SK-N-SH treated with all-trans-retinoic acid at 6 μM for 48 hours (cell line): ENCODE measurements at regions not wholly inside any gene's neighbourhood (a gene's known extent, or its start where the extent isn't known, plus 50 kb on each side); places are given as distances from the start of the nearest gene placed in this dataset.

Experiments used
- ARNTL ChIP-seq: fragments of 450-650 bp; formaldehyde crosslinking; IDR thresholded peaks from 2 replicates; pipeline ENCODE4 v1.5.0; 2020; ENCODE audit warnings: low read depth, mild to moderate bottlenecking, moderate library complexity, borderline replicate concordance
- ESRRG ChIP-seq: fragments of 250-450 bp; sonication (Bioruptor Pico); IDR thresholded peaks from 2 replicates; pipeline ENCODE4 v1.6.1; 2021; ENCODE audit warnings: mild to moderate bottlenecking
- RARB ChIP-seq: fragments of 250-450 bp; sonication (Bioruptor Pico); IDR thresholded peaks from 2 replicates; pipeline ENCODE4 v1.8.0; 2021; ENCODE audit warnings: mild to moderate bottlenecking, moderate library complexity
- TOX ChIP-seq: fragments of 250-450 bp; sonication (Bioruptor Pico); IDR thresholded peaks from 2 replicates; pipeline ENCODE4 v1.8.0; 2021; ENCODE audit warnings: mild to moderate bottlenecking, moderate library complexity, borderline replicate concordance
- ZFP30 ChIP-seq: fragments of 450-650 bp; formaldehyde crosslinking; IDR thresholded peaks from 2 replicates; pipeline ENCODE4 v1.5.0; 2022; ENCODE audit warnings: mild to moderate bottlenecking, moderate library complexity
- ZNF8 ChIP-seq: fragments of 450-650 bp; formaldehyde crosslinking; IDR thresholded peaks from 2 replicates; pipeline ENCODE4 v1.5.0; 2020; ENCODE audit warnings: mild to moderate bottlenecking, moderate library complexity
- TF ChIP-seq, protein P1 (sequence below): fragments of 250-450 bp; sonication (Bioruptor Pico); IDR thresholded peaks from 2 replicates; pipeline ENCODE4 v1.8.0; 2020; ENCODE audit warnings: mild to moderate bottlenecking, moderate library complexity, borderline replicate concordance

DNA sequence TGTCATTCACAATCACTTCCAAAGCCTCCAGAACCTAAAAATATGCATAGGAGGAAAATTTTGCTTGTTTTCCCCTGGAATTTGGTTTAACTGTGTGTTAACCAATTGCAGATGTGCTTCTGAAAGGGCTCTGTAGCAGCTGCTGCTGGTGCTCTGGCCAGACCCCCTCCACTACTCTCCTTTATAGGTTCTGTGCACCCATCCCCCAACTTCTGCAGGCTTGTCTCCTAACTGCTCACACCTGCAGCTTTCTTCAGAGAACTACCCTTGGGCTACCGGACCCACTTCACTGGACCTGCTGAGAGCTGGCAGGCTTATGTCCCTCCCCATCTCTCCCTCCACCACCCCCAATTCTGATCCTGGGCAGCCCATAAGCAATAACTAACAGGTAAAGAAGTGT, 662.1 kb upstream of the DIPK2B start:
- TF ChIP-seq ZFP30 (CRISPR knock-in tag) (no peak), RARB (no peak), ESRRG (CRISPR knock-in tag) (no peak), ZNF8 (CRISPR knock-in tag) (no peak), ARNTL (CRISPR knock-in tag) (no peak), TOX (CRISPR knock-in tag) (no peak)
- TF ChIP-seq, protein P1, sequence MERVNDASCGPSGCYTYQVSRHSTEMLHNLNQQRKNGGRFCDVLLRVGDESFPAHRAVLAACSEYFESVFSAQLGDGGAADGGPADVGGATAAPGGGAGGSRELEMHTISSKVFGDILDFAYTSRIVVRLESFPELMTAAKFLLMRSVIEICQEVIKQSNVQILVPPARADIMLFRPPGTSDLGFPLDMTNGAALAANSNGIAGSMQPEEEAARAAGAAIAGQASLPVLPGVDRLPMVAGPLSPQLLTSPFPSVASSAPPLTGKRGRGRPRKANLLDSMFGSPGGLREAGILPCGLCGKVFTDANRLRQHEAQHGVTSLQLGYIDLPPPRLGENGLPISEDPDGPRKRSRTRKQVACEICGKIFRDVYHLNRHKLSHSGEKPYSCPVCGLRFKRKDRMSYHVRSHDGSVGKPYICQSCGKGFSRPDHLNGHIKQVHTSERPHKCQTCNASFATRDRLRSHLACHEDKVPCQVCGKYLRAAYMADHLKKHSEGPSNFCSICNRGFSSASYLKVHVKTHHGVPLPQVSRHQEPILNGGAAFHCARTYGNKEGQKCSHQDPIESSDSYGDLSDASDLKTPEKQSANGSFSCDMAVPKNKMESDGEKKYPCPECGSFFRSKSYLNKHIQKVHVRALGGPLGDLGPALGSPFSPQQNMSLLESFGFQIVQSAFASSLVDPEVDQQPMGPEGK = no peak
